ENCODE measurements at regions not wholly inside any gene's neighbourhood (a gene's known extent, or its start where the extent isn't known, plus 50 kb on each side); places are given as distances from the start of the nearest gene placed in this dataset.

GRCh38 chr2:215626812-215627281 is 191.0 kb upstream of the FN1 start:
- WGBS, 2 donors: 54 to 61% methylated on average over 5 of the region's 5 CpGs
- H3K27ac ChIP-seq: no peak overlapping the region
- no peaks in the 10 kb centered on the region for H3K36me3 ChIP-seq
- no peak for DNase-seq
- no peaks in the 10 kb centered on the region for H3K9me3 ChIP-seq
- peaks cover 0 to 6% (median 0%) of the 10 kb centered on the region in 3 donors for H3K4me1 ChIP-seq
- no peaks in the 10 kb centered on the region for H3K27me3 ChIP-seq
- intact Hi-C loops (cut with DNase I): no loop called here
- TF ChIP-seq, protein P1, sequence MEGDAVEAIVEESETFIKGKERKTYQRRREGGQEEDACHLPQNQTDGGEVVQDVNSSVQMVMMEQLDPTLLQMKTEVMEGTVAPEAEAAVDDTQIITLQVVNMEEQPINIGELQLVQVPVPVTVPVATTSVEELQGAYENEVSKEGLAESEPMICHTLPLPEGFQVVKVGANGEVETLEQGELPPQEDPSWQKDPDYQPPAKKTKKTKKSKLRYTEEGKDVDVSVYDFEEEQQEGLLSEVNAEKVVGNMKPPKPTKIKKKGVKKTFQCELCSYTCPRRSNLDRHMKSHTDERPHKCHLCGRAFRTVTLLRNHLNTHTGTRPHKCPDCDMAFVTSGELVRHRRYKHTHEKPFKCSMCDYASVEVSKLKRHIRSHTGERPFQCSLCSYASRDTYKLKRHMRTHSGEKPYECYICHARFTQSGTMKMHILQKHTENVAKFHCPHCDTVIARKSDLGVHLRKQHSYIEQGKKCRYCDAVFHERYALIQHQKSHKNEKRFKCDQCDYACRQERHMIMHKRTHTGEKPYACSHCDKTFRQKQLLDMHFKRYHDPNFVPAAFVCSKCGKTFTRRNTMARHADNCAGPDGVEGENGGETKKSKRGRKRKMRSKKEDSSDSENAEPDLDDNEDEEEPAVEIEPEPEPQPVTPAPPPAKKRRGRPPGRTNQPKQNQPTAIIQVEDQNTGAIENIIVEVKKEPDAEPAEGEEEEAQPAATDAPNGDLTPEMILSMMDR (IDR thresholded peaks at IDR 0.05): no peak
- TF ChIP-seq POLR2A (IDR thresholded peaks at IDR 0.05): no peak
- no peak overlapping the region for H3K4me3 ChIP-seq

GRCh38 chr2:215626063-215626462 is 190.2 kb upstream of the FN1 start:
- intact Hi-C loops (cut with DNase I): no loop called here
- WGBS, 2 donors: 65 to 71% methylated on average over 1 of the region's 1 CpG
- Histone ChIP-seq H3K9me3 (no peaks in the 10 kb centered on the region), H3K4me3 (no peak overlapping the region), H3K27me3 (no peaks in the 10 kb centered on the region), H3K4me1 (peaks cover 0 to 6% (median 0%) of the 10 kb centered on the region in 3 donors), H3K27ac (no peak overlapping the region), H3K36me3 (no peaks in the 10 kb centered on the region)
- DNase-seq: no peak
- TF ChIP-seq, protein P1 (IDR thresholded peaks at IDR 0.05): no peak
- TF ChIP-seq POLR2A (IDR thresholded peaks at IDR 0.05): no peak

GRCh38 chr2:215625207-215625606 is 189.3 kb upstream of the FN1 start:
- no peak for DNase-seq
- Histone ChIP-seq H3K27me3 (no peaks in the 10 kb centered on the region), H3K36me3 (no peaks in the 10 kb centered on the region), H3K27ac (peak overlapping the region in 3 of 4 donors; percentile 45 to 54 (median 53)), H3K4me1 (peaks cover 0 to 6% (median 0%) of the 10 kb centered on the region in 3 donors), H3K9me3 (no peaks in the 10 kb centered on the region), H3K4me3 (no peak overlapping the region)
- TF ChIP-seq, protein P1 (IDR thresholded peaks at IDR 0.05): no peak
- no peak for TF ChIP-seq POLR2A (IDR thresholded peaks at IDR 0.05)
- 72 to 86% methylated on average over 2 of the region's 2 CpGs for WGBS, 2 donors
- intact Hi-C loops (cut with DNase I): no loop called here

GRCh38 chr2:215624423-215624829 is 188.6 kb upstream of the FN1 start:
- Histone ChIP-seq H3K9me3 (no peaks in the 10 kb centered on the region), H3K27ac (peak overlapping the region; percentile 4 to 71 (median 68)), H3K27me3 (no peaks in the 10 kb centered on the region), H3K4me3 (no peak overlapping the region), H3K4me1 (peaks cover 0 to 6% (median 0%) of the 10 kb centered on the region in 3 donors), H3K36me3 (no peaks in the 10 kb centered on the region)
- no peak for TF ChIP-seq POLR2A (IDR thresholded peaks at IDR 0.05)
- TF ChIP-seq, protein P1 (IDR thresholded peaks at IDR 0.05): no peak
- 48 to 59% methylated on average over 7 of the region's 7 CpGs for WGBS, 2 donors
- intact Hi-C loops (cut with DNase I): no loop called here
- no peak for DNase-seq

GRCh38 chr2:215622837-215623236 is 187.0 kb upstream of the FN1 start:
- Histone ChIP-seq H3K4me1 (peaks cover 0 to 6% (median 0%) of the 10 kb centered on the region in 3 donors), H3K4me3 (no peak overlapping the region), H3K36me3 (no peaks in the 10 kb centered on the region), H3K9me3 (no peaks in the 10 kb centered on the region), H3K27me3 (no peaks in the 10 kb centered on the region), H3K27ac (peak overlapping the region in 3 of 4 donors; percentile 56 to 71 (median 65))
- TF ChIP-seq POLR2A (IDR thresholded peaks at IDR 0.05): no peak
- 69 to 92% methylated on average over 4 to 5 of the region's 5 CpGs for WGBS, 2 donors
- DNase-seq: no peak
- intact Hi-C loops (cut with DNase I): no loop called here

- no peaks in the 10 kb centered on the region for H3K36me3 ChIP-seq
- H3K27me3 ChIP-seq: no peaks in the 10 kb centered on the region
- H3K4me1 ChIP-seq: peaks cover 0 to 6% (median 0%) of the 10 kb centered on the region in 3 donors
- no peak for DNase-seq
- no peak overlapping the region for H3K4me3 ChIP-seq
- TF ChIP-seq, protein P1 (IDR thresholded peaks at IDR 0.05): no peak
- no peak for TF ChIP-seq POLR2A (IDR thresholded peaks at IDR 0.05)
- H3K27ac ChIP-seq: no peak overlapping the region
- intact Hi-C loops (cut with DNase I): no loop called here
- H3K9me3 ChIP-seq: no peaks in the 10 kb centered on the region
- 62 to 63% methylated on average over 2 of the region's 2 CpGs for WGBS, 2 donors
Measured at GRCh38 chr2:215621381-215621780, 185.5 kb upstream of the FN1 start.
